Fibroblast of peridontal ligament (primary cell): ENCODE measurements at regions not wholly inside any gene's neighbourhood (a gene's known extent, or its start where the extent isn't known, plus 50 kb on each side); places are given as distances from the start of the nearest gene placed in this dataset.
"Not testable (repeated sequence)": the region's sequence is repeated elsewhere in the genome, so short reads cannot be mapped to it uniquely, and the experiment has no call there.

Source experiments
- DNase-seq: peaks from one replicate; pipeline ENCODE4 v3.0.0-alpha.2; 2010; ENCODE audit errors: extremely low read depth

GRCh38 chr17:31623990-31624389 is 232.5 kb downstream of the RAB11FIP4 start:
- DNase-seq: no peak

- DNase-seq: no peak
Measured at GRCh38 chr17:31622500-31622899, 231.0 kb downstream of the RAB11FIP4 start.

- DNase-seq: no peak
Measured at GRCh38 chr17:31621566-31621965, 230.1 kb downstream of the RAB11FIP4 start.

- not testable (repeated sequence) for DNase-seq
Measured at GRCh38 chr17:31611053-31611452, 219.6 kb downstream of the RAB11FIP4 start.

- no peak for DNase-seq
Measured at GRCh38 chr17:31609996-31610910, 218.8 kb downstream of the RAB11FIP4 start.

GRCh38 chr17:31609331-31609730 is 217.9 kb downstream of the RAB11FIP4 start:
- DNase-seq: no peak

- no peak for DNase-seq
Measured at GRCh38 chr17:31608659-31609254, 217.3 kb downstream of the RAB11FIP4 start.

GRCh38 chr17:31605761-31606160 is 214.3 kb downstream of the RAB11FIP4 start:
- DNase-seq: no peak

GRCh38 chr17:31604936-31605335 is 213.5 kb downstream of the RAB11FIP4 start:
- no peak for DNase-seq

- not testable (repeated sequence) for DNase-seq
Measured at GRCh38 chr17:31600144-31600543, 208.7 kb downstream of the RAB11FIP4 start.

- DNase-seq: no peak
Measured at GRCh38 chr17:31598921-31599571, 207.6 kb downstream of the RAB11FIP4 start.

GRCh38 chr17:31598399-31598782 is 206.9 kb downstream of the RAB11FIP4 start:
- DNase-seq: no peak

- DNase-seq: no peak
Measured at GRCh38 chr17:31597646-31598398, 206.3 kb downstream of the RAB11FIP4 start.

- peak; percentile 98 for DNase-seq
Measured at GRCh38 chr17:31596382-31597323, 205.2 kb downstream of the RAB11FIP4 start.

- no peak for DNase-seq
Measured at GRCh38 chr17:31595666-31596381, 204.3 kb downstream of the RAB11FIP4 start.

GRCh38 chr17:31595076-31595475 is 203.6 kb downstream of the RAB11FIP4 start:
- peak; percentile 41 for DNase-seq

GRCh38 chr17:31594416-31594815 is 202.9 kb downstream of the RAB11FIP4 start:
- DNase-seq: no peak

- DNase-seq: peak; percentile 82
Measured at GRCh38 chr17:31593806-31594205, 202.3 kb downstream of the RAB11FIP4 start.

GRCh38 chr17:31591924-31592323 is 200.4 kb downstream of the RAB11FIP4 start:
- DNase-seq: no peak

GRCh38 chr17:31588512-31588911 is 197.0 kb downstream of the RAB11FIP4 start:
- DNase-seq: no peak
